Mesenchymal stem cell (in vitro differentiated cells and primary cell): ENCODE measurements at regions not wholly inside any gene's neighbourhood (a gene's known extent, or its start where the extent isn't known, plus 50 kb on each side); places are given as distances from the start of the nearest gene placed in this dataset.

Experiments used
- DNase-seq: peaks from one replicate; pipeline ENCODE4 v3.0.0-alpha.2; 2013
- H2AFZ ChIP-seq: one replicate; pipeline ENCODE4 v1.6.1; 2013; ENCODE audit warnings: low read depth, mild to moderate bottlenecking, control low read depth, inconsistent platforms, low read length, moderate library complexity
- H2AK5ac ChIP-seq: 2 replicates; pipeline ENCODE4 v1.6.1; 2013; ENCODE audit warnings: low read length, moderate library complexity, mild to moderate bottlenecking, inconsistent platforms; ENCODE audit not compliant: severe bottlenecking
- H2BK120ac ChIP-seq: one replicate; pipeline ENCODE4 v1.6.1; 2013; ENCODE audit warnings: low read depth, mild to moderate bottlenecking, inconsistent platforms, low read length, moderate library complexity
- H2BK12ac ChIP-seq, 2 experiments: one replicate each; pipeline ENCODE4 v1.6.1; 2013; ENCODE audit warnings: inconsistent platforms in 2 of 2, low read length in 2 of 2, mild to moderate bottlenecking in 2 of 2, moderate library complexity in 2 of 2, control low read depth in 1 of 2
- H2BK15ac ChIP-seq: one replicate; pipeline ENCODE4 v1.6.1; 2013; ENCODE audit warnings: mild to moderate bottlenecking, low read depth, inconsistent platforms; ENCODE audit not compliant: poor library complexity, severe bottlenecking
- H2BK5ac ChIP-seq: 2 replicates; pipeline ENCODE4 v1.6.1; 2013; ENCODE audit warnings: low read depth, mild to moderate bottlenecking, low read length, control low read depth, inconsistent platforms; ENCODE audit not compliant: poor library complexity, severe bottlenecking
- H3K14ac ChIP-seq, 2 experiments: one replicate each; pipeline ENCODE4 v1.6.1; 2013; ENCODE audit warnings: inconsistent platforms in 2 of 2, low read length in 2 of 2, control low read depth in 1 of 2, mild to moderate bottlenecking in 1 of 2, moderate library complexity in 1 of 2
- H3K18ac ChIP-seq, 2 experiments: one replicate each; pipeline ENCODE4 v1.6.1; 2013; ENCODE audit warnings: inconsistent platforms in 2 of 2, low read length in 2 of 2, control low read depth in 1 of 2, low read depth in 1 of 2, mild to moderate bottlenecking in 1 of 2
- H3K23ac ChIP-seq, 2 experiments: one replicate each; pipeline ENCODE4 v1.6.1; 2013; ENCODE audit warnings: inconsistent platforms in 2 of 2, low read length in 2 of 2, mild to moderate bottlenecking in 2 of 2, moderate library complexity in 2 of 2, control low read depth in 1 of 2
- H3K27ac ChIP-seq: 2 replicates; pipeline ENCODE4 v1.5.1; 2013; ENCODE audit warnings: mild to moderate bottlenecking, moderate library complexity, low read length, control low read depth, inconsistent platforms; ENCODE audit not compliant: poor library complexity, severe bottlenecking
- H3K27me3 ChIP-seq, 2 experiments: 2 replicates each; pipeline versions ENCODE4 v1.6.1 to v1.7.0; 2013; ENCODE audit warnings: low read length in 2 of 2, mild to moderate bottlenecking in 2 of 2, moderate library complexity in 2 of 2, control low read depth in 1 of 2, inconsistent platforms in 1 of 2; ENCODE audit not compliant: control insufficient read depth in 1 of 2, insufficient read depth in 1 of 2
- H3K36me3 ChIP-seq, 2 experiments: 2 replicates each; pipeline versions ENCODE4 v1.6.1 to v1.7.0; 2013; ENCODE audit warnings: low read length in 2 of 2, control low read depth in 1 of 2, inconsistent platforms in 1 of 2, low read depth in 1 of 2, mild to moderate bottlenecking in 1 of 2; ENCODE audit not compliant: insufficient read depth in 2 of 2, control insufficient read depth in 1 of 2
- H3K4ac ChIP-seq, 2 experiments: one replicate each; pipeline ENCODE4 v1.6.1; 2013; ENCODE audit warnings: inconsistent platforms in 2 of 2, low read length in 2 of 2, mild to moderate bottlenecking in 2 of 2, moderate library complexity in 2 of 2, control low read depth in 1 of 2, low read depth in 1 of 2
- H3K4me1 ChIP-seq: 2 replicates; pipeline ENCODE4 v1.6.1; 2013; ENCODE audit warnings: low read depth, low read length, control low read depth; ENCODE audit not compliant: control insufficient read depth, insufficient read depth
- H3K4me2 ChIP-seq: 2 replicates; pipeline ENCODE4 v1.6.1; 2013; ENCODE audit warnings: low read length, mild to moderate bottlenecking, inconsistent platforms; ENCODE audit not compliant: poor library complexity, severe bottlenecking
- H3K4me3 ChIP-seq, 2 experiments: 2 replicates each; pipeline versions ENCODE4 v1.5.1 to v1.7.0; 2013; ENCODE audit warnings: low read length in 2 of 2, mild to moderate bottlenecking in 2 of 2, control low read depth in 1 of 2, low read depth in 1 of 2; ENCODE audit not compliant: insufficient read depth in 1 of 2
- H3K79me1 ChIP-seq: replicated peaks from 2 replicates; pipeline ENCODE4 v1.6.1; 2013; ENCODE audit warnings: mild to moderate bottlenecking, control low read depth, low read length, inconsistent platforms; ENCODE audit not compliant: poor library complexity, severe bottlenecking
- H3K9ac ChIP-seq: 2 replicates; pipeline ENCODE4 v1.7.0; 2013; ENCODE audit warnings: mild to moderate bottlenecking, low read length, moderate library complexity
- H3K9me3 ChIP-seq: 2 replicates; pipeline ENCODE4 v1.7.0; 2013; ENCODE audit warnings: mild to moderate bottlenecking, low read length; ENCODE audit not compliant: control insufficient read depth
- H4K8ac ChIP-seq: one replicate; pipeline ENCODE4 v1.6.1; 2013; ENCODE audit warnings: inconsistent platforms, mild to moderate bottlenecking, low read length, moderate library complexity
- H4K91ac ChIP-seq: one replicate; pipeline ENCODE4 v1.6.1; 2013; ENCODE audit warnings: mild to moderate bottlenecking, low read length, inconsistent platforms
- WGBS: methylation state at CpG from one replicate; pipeline ENCODE4 v1.1.7; 2013; ENCODE audit warnings: mixed read lengths; 5-methylcytosine and 5-hydroxymethylcytosine counted together

GRCh38 chr12:93243382-93243688 lies 134.4 kb upstream of the NUDT4 start:
- Histone ChIP-seq H2BK5ac (no peak overlapping the region), H4K8ac (peak overlapping the region; percentile 69), H3K23ac (no peak overlapping the region), H3K9ac (no peak overlapping the region), H3K27ac (no peak overlapping the region), H3K4me1 (no peaks in the 10 kb centered on the region), H3K4ac (peak overlapping the region in 1 of 2 experiments; percentile 59), H2BK15ac (peak overlapping the region; percentile 36), H3K36me3 (no peaks in the 10 kb centered on the region), H3K14ac (no peak overlapping the region), H3K4me2 (no peak overlapping the region), H2BK120ac (peak overlapping the region; percentile 35), H2AFZ (no peak overlapping the region), H2BK12ac (peak overlapping the region; percentile 1 to 86), H2AK5ac (no peak overlapping the region), H4K91ac (no peak overlapping the region), H3K18ac (peak overlapping the region; percentile 5 to 72), H3K27me3 (no peaks in the 10 kb centered on the region), H3K79me1 (no peaks in the 10 kb centered on the region), H3K9me3 (no peaks in the 10 kb centered on the region), H3K4me3 (no peak overlapping the region)
- WGBS: 87% methylated on average over 2 of the region's 3 CpGs
- no peak for DNase-seq

DNA sequence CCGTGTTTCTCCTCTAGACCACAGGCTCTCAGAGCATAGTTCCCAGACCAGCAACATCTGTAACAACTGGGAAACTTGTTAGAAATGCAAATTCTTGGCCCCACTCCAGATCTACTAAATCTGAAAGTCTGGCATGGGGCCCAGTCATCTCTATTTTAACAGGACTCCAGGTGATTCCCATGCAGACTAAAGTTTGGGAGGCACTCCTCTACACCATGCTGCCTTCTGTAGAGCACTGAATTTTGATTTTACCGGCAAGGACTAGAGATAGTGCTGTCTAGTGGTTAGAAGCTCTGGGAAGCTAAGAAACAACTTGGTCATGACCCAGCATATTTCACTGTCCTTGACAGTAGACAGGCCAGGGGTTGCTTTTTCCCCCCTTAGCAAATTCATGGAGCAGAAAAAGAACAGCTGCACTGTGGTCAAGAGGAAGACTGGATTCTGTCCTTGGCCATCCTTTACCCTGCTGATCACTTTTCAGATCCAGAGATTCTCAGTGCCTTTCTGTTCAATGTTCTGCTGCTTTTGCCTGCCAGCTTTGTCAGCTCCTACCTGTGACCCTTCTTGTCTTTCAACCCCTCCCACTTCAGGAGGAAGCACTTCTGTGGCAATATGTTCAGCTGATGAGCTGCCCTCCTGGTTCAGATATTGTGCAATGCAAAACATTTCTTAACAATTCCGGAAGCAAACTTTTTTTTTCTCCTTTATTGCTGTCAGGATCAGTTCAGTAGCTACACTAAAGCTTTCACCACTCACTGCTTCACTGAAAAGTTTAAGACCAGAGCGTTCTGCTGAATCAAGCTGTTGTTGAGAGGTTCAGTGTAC lies 133.8 kb upstream of the NUDT4 start:
- DNase-seq: peak; percentile 92
- no peak overlapping the region for H3K23ac ChIP-seq
- no peaks in the 10 kb centered on the region for H3K27me3 ChIP-seq
- H4K8ac ChIP-seq: peak overlapping the region; percentile 37
- H3K4ac ChIP-seq: peak overlapping the region; percentile 40 to 59
- H3K4me3 ChIP-seq: no peak overlapping the region
- H3K14ac ChIP-seq: no peak overlapping the region
- no peaks in the 10 kb centered on the region for H3K9me3 ChIP-seq
- H2BK5ac ChIP-seq: no peak overlapping the region
- no peak overlapping the region for H2AK5ac ChIP-seq
- H3K18ac ChIP-seq: peak overlapping the region; percentile 67 to 86
- no peak overlapping the region for H3K27ac ChIP-seq
- peak overlapping the region; percentile 83 for H4K91ac ChIP-seq
- no peaks in the 10 kb centered on the region for H3K4me1 ChIP-seq
- peak overlapping the region; percentile 42 for H2BK120ac ChIP-seq
- H2BK12ac ChIP-seq: peak overlapping the region; percentile 1 to 97
- H2BK15ac ChIP-seq: peak overlapping the region; percentile 36
- H3K79me1 ChIP-seq: no peaks in the 10 kb centered on the region
- no peak overlapping the region for H2AFZ ChIP-seq
- H3K9ac ChIP-seq: no peak overlapping the region
- no peak overlapping the region for H3K4me2 ChIP-seq
- 32% methylated on average over 4 of the region's 4 CpGs for WGBS
- H3K36me3 ChIP-seq: no peaks in the 10 kb centered on the region

DNA sequence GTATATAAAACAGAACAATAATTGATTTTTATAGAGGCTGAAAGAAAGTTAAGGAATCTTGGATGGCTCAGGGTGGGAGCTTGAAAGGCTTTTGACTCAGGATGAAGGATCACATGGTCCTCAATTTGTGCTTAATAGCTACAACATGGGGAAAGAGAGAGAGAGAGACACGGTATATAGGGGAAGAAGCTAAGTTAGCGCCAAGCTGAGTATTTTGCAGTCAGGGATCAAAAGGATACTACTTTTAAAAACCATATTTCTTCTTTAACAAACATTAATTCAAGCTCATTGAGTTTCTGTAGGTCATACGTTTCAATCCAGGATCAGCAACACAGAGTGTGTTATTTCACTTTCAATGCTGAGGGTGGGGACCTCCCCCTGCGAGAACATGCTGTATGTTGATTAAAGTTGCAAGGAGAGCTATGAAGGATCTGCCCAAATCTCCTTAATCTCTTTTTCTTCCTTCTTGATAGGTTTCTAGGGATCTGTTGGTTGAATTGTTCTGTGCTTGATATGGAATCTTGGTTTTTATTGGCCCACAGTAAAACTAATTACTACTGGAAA lies 133.1 kb upstream of the NUDT4 start:
- H2BK120ac ChIP-seq: no peak overlapping the region
- H3K9me3 ChIP-seq: no peaks in the 10 kb centered on the region
- DNase-seq: no peak
- H2BK5ac ChIP-seq: no peak overlapping the region
- H3K4me3 ChIP-seq: no peak overlapping the region
- H3K79me1 ChIP-seq: no peaks in the 10 kb centered on the region
- no peak overlapping the region for H3K27ac ChIP-seq
- peak overlapping the region; percentile 7 for H4K91ac ChIP-seq
- no peak overlapping the region for H3K23ac ChIP-seq
- H4K8ac ChIP-seq: no peak overlapping the region
- H3K9ac ChIP-seq: no peak overlapping the region
- no peak overlapping the region for H2AFZ ChIP-seq
- H3K27me3 ChIP-seq: no peaks in the 10 kb centered on the region
- H2BK15ac ChIP-seq: no peak overlapping the region
- no peak overlapping the region for H2AK5ac ChIP-seq
- peak overlapping the region; percentile 67 to 86 for H3K18ac ChIP-seq
- peak overlapping the region; percentile 15 to 97 for H2BK12ac ChIP-seq
- 100% methylated on average over 2 of the region's 4 CpGs for WGBS
- no peaks in the 10 kb centered on the region for H3K36me3 ChIP-seq
- no peaks in the 10 kb centered on the region for H3K4me1 ChIP-seq
- H3K4me2 ChIP-seq: no peak overlapping the region
- H3K14ac ChIP-seq: no peak overlapping the region
- peak overlapping the region in 1 of 2 experiments; percentile 47 for H3K4ac ChIP-seq

DNA sequence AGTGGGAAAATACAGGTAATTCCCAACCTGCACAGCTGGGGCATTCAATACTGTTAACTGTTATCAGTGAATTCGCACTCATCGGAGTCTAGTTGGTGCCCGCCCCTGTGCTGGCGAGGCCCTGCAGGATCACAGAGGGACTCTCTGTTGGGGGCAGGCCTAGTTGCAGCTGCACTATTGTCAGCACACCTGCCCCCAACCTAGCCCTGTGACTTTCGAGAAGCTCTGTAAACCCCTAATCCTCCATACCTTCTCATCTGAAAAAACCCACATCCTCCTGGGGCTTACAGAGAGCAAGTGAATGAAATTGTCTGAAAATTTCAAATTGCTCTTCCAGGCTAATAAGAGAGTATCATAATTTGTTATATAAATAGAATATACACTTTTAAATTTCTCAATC lies 132.2 kb upstream of the NUDT4 start:
- H3K18ac ChIP-seq: no peak overlapping the region
- H4K91ac ChIP-seq: no peak overlapping the region
- H3K79me1 ChIP-seq: no peaks in the 10 kb centered on the region
- no peak overlapping the region for H3K4me3 ChIP-seq
- no peak overlapping the region for H3K23ac ChIP-seq
- H3K14ac ChIP-seq: peak overlapping the region in 1 of 2 experiments; percentile 51
- no peak overlapping the region for H4K8ac ChIP-seq
- no peak overlapping the region for H2BK5ac ChIP-seq
- no peaks in the 10 kb centered on the region for H3K9me3 ChIP-seq
- no peaks in the 10 kb centered on the region for H3K36me3 ChIP-seq
- H2BK12ac ChIP-seq: peak overlapping the region in 1 of 2 experiments; percentile 93
- WGBS: 97% methylated on average over 5 of the region's 5 CpGs
- no peak overlapping the region for H2BK15ac ChIP-seq
- H2AFZ ChIP-seq: no peak overlapping the region
- no peak overlapping the region for H3K4me2 ChIP-seq
- no peak for DNase-seq
- H3K4ac ChIP-seq: peak overlapping the region in 1 of 2 experiments; percentile 80
- H3K4me1 ChIP-seq: no peaks in the 10 kb centered on the region
- no peaks in the 10 kb centered on the region for H3K27me3 ChIP-seq
- H3K27ac ChIP-seq: no peak overlapping the region
- H2BK120ac ChIP-seq: no peak overlapping the region
- H3K9ac ChIP-seq: no peak overlapping the region
- H2AK5ac ChIP-seq: no peak overlapping the region
